Mucosa of descending colon (tissue), 3 donors: ENCODE measurements at regions not wholly inside any gene's neighbourhood (a gene's known extent, or its start where the extent isn't known, plus 50 kb on each side); places are given as distances from the start of the nearest gene placed in this dataset.

Experiments
- ATAC-seq: fragments of 200-7000 bp; cut with Tn5 transposase; one replicate; pipeline ENCODE4 v1.9.1; 2020; ENCODE audit warnings: mild to moderate bottlenecking, moderate library complexity
- DNase-seq, 3 donors: peaks; one replicate each; pipeline ENCODE4 v3.0.0-alpha.2; 2020
- H3K36me3 ChIP-seq: fragments of 200-600 bp; one replicate; pipeline ENCODE4 v1.8.0; 2021; ENCODE audit warnings: low read depth, mild to moderate bottlenecking
- H3K4me1 ChIP-seq: fragments of 200-600 bp; one replicate; pipeline ENCODE4 v1.8.0; 2021; ENCODE audit warnings: low read depth, mild to moderate bottlenecking
- H3K4me3 ChIP-seq: fragments of 200-600 bp; one replicate; pipeline ENCODE4 v1.8.0; 2021; ENCODE audit warnings: mild to moderate bottlenecking
- H3K9me3 ChIP-seq: fragments of 200-600 bp; one replicate; pipeline ENCODE4 v1.8.0; 2021; ENCODE audit warnings: mild to moderate bottlenecking
- intact Hi-C, 2 donors: fragments of 100-400 bp; cut with DNase I in 1 of 2; cut with micrococcal nuclease in 1 of 2; formaldehyde crosslinking; loops; one replicate each; pipeline versions ENCODE4 v1.11.0 to v1.11.1; 2022; cut with DNase I, micrococcal nuclease
- TF ChIP-seq, protein P1 (sequence below): fragments of 200-600 bp; IDR thresholded peaks from one replicate; pipeline ENCODE4 v1.8.0; 2022; ENCODE audit warnings: antibody characterized with exemption, mild to moderate bottlenecking
- donor health status: DM: no; HTN: no; CAD: no; lungs with moderate emphysema.
- donor health status: DM: no; HTN: no; CAD: no.
- donor health status: DM: no; HTN: yes; CAD: no.

DNA sequence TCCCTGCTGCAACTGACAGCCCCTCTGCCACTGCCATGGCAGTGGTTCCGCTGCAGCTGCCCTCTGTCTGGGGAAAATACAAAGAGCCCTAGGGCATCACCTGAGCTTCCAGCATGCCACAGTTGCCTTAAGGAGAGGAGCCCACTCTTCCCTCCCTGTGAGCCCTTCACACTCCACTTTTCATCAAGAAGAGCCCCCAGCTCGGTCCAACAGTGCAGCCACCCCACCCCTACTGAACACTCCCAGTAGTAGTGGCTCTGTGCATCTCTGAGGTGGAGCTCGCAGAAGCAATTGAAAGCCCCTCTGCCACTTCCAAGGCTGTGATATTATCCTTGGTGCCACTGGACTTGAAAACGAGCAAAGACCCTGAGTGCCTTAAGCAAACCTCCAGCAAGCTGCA, 696.8 kb upstream of the COX7C start:
- no peak overlapping the region for H3K4me3 ChIP-seq
- no peaks in the 10 kb centered on the region for H3K4me1 ChIP-seq
- ATAC-seq (no peak), DNase-seq (no peak)
- no peaks in the 10 kb centered on the region for H3K36me3 ChIP-seq
- intact Hi-C loops, result no loop called here
- H3K9me3 ChIP-seq, result peaks cover 4% of the 10 kb centered on the region
- TF ChIP-seq, protein P1, sequence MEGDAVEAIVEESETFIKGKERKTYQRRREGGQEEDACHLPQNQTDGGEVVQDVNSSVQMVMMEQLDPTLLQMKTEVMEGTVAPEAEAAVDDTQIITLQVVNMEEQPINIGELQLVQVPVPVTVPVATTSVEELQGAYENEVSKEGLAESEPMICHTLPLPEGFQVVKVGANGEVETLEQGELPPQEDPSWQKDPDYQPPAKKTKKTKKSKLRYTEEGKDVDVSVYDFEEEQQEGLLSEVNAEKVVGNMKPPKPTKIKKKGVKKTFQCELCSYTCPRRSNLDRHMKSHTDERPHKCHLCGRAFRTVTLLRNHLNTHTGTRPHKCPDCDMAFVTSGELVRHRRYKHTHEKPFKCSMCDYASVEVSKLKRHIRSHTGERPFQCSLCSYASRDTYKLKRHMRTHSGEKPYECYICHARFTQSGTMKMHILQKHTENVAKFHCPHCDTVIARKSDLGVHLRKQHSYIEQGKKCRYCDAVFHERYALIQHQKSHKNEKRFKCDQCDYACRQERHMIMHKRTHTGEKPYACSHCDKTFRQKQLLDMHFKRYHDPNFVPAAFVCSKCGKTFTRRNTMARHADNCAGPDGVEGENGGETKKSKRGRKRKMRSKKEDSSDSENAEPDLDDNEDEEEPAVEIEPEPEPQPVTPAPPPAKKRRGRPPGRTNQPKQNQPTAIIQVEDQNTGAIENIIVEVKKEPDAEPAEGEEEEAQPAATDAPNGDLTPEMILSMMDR, result no peak

DNA sequence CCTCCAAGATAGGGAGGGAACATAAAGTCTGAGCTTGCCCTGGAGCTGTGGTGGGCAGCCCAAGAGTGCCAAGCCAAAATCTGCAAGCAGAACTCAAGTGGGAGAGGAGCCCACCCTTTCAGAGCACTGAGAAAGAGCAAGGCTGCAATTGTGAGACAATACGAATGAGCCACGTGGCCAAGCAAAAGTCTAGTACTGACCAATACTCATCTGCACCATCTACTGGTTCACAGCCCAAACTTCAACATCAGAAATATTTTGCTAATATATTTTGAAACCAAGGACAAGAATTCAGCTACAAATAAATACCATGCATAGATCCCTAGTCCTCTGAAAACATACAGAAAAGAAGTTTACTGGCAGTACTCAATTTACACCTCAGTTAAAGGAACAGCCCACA, 696.2 kb upstream of the COX7C start:
- H3K4me3 ChIP-seq, result no peak overlapping the region
- no peaks in the 10 kb centered on the region for H3K4me1 ChIP-seq
- ATAC-seq, result no peak
- H3K9me3 ChIP-seq, result peaks cover 5% of the 10 kb centered on the region
- intact Hi-C loops, result no loop called here
- H3K36me3 ChIP-seq, result no peaks in the 10 kb centered on the region
- TF ChIP-seq, protein P1, result no peak
- no peak for DNase-seq

DNA sequence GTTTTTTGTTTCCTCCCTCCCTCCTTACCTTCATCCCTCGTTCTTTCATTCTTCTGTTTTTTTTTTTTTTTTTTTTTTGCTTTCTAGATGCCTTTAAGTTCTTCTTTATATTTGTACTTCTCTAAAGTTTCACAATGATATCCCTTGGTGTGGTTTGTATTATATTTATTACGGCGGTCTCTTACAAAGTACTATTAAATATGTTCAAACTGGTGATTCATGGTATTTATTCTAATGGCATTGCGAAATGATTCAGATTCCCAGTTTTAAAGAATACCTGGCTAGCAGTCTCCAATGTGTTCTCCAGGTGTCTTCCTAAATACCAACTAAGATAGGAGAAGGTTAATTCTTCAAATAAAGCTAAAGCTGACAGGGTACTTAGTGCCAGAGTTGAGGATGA, 690.1 kb upstream of the COX7C start:
- DNase-seq (no peak), ATAC-seq (no peak)
- Histone ChIP-seq H3K4me1 (no peaks in the 10 kb centered on the region), H3K9me3 (peaks cover 5% of the 10 kb centered on the region), H3K36me3 (no peaks in the 10 kb centered on the region), H3K4me3 (no peak overlapping the region)
- TF ChIP-seq, protein P1, result no peak
- intact Hi-C loops, result no loop called here

DNA sequence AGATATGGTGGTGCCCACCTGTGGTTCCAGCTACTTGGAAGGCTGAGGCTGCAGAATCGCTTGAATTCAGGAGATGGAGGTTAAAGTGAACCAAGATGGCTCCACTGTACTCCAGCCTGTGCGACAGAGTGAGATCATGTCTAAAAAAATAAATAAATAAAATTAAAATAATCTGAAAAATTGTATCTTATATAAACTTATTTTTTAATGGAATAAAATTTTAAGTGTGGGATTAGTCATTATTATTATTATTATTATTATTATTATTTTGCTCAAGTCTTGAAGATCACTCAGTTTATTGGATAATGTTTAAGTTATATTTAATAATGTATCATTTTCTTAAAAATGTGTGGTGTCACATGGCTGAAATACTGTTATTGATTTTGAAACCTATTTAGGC, 688.0 kb upstream of the COX7C start:
- H3K36me3 ChIP-seq, result no peaks in the 10 kb centered on the region

DNA sequence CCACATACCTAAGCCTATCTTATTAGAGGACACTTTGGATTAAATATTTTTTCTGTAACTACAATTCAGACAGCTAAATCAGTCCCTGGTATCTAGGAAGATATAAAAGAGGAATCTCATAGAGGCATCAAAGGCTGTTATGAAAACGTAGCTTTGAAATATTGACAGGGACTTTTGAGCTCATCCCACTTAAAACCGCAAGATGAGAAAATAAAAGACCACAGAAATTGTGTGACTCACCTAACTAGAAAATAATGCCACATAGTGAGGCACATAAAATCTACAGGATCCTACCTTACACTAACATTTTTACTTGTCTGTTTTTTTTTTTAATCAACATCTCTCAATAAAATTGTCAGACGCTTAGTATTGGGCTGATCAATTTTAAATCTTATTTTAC, 686.5 kb upstream of the COX7C start:
- Histone ChIP-seq H3K9me3 (no peaks in the 10 kb centered on the region), H3K36me3 (no peaks in the 10 kb centered on the region), H3K4me1 (no peaks in the 10 kb centered on the region), H3K4me3 (no peak overlapping the region)
- DNase-seq (no peak), ATAC-seq (no peak)
- TF ChIP-seq, protein P1, result no peak
- intact Hi-C loops, result no loop called here

More for the DNA sequence above, 688.0 kb upstream of the COX7C start:
- DNase-seq (no peak), ATAC-seq (no peak)
- Histone ChIP-seq H3K9me3 (peaks cover 5% of the 10 kb centered on the region), H3K4me3 (no peak overlapping the region), H3K4me1 (no peaks in the 10 kb centered on the region)
- intact Hi-C loops, result no loop called here
- TF ChIP-seq, protein P1, result no peak

DNA sequence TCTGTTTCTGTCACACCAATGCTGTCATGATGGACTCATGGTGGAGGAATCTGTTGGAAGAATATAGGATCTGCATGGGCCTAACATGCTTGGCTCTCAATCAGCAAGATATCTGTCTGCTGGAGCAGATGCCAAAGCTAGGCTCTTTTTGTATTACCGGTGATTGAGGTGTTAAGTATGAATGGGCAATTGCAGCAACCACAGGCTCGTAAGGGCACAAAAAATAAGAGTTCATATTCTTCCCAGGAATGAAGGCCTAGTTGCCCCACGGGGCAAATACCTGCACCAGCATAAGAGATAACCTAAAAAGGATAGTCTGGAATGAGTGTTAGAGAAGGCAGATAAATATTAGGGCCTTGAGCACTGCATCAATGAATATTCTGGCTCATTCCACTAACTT, 679.5 kb upstream of the COX7C start:
- DNase-seq (no peak), ATAC-seq (no peak)
- H3K4me1 ChIP-seq, result no peaks in the 10 kb centered on the region
- H3K4me3 ChIP-seq, result no peak overlapping the region
- TF ChIP-seq, protein P1, result no peak
- H3K9me3 ChIP-seq, result no peaks in the 10 kb centered on the region
- intact Hi-C loops, result no loop called here
- H3K36me3 ChIP-seq, result no peaks in the 10 kb centered on the region
